Fibroblast of villous mesenchyme (primary cell): ENCODE measurements at regions not wholly inside any gene's neighbourhood (a gene's known extent, or its start where the extent isn't known, plus 50 kb on each side); places are given as distances from the start of the nearest gene placed in this dataset.
"Not testable (repeated sequence)": the region's sequence is repeated elsewhere in the genome, so short reads cannot be mapped to it uniquely, and the experiment has no call there.

Source experiments
- DNase-seq: peaks from one replicate; pipeline ENCODE4 v3.0.0-alpha.2; 2010; ENCODE audit warnings: low read depth
- H3K4me3 ChIP-seq: 2 replicates; pipeline ENCODE4 v1.5.1; 2011; ENCODE audit warnings: low read depth, mild to moderate bottlenecking, low read length
- TF ChIP-seq, protein P1 (sequence below): IDR thresholded peaks from 2 replicates; pipeline ENCODE4 v1.5.1; 2012; ENCODE audit warnings: low read depth, mild to moderate bottlenecking, low read length; ENCODE audit not compliant: insufficient read depth

DNA sequence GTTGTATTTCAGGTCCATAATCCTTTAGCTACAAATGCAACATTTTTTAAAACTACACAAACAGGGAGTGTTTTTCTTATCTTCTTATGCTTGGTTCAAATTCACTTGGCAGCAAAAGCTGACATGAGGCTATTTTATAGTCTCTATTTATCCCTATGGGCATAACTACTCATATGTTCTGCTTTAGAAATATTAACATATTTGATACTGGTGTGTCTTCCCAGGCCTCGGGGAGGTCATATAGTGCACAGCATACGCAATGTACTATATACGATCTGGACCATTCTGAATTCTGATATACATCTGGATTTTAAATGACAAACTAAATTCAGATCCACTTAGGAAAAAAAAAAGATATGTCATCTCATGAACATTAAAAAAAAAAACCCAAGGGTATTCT, 69.2 kb downstream of the TFAP2C start:
- DNase-seq = no peak

GRCh38 chr20:56698749-56699148, 69.6 kb downstream of the TFAP2C start:
- DNase-seq = no peak
- TF ChIP-seq, protein P1, sequence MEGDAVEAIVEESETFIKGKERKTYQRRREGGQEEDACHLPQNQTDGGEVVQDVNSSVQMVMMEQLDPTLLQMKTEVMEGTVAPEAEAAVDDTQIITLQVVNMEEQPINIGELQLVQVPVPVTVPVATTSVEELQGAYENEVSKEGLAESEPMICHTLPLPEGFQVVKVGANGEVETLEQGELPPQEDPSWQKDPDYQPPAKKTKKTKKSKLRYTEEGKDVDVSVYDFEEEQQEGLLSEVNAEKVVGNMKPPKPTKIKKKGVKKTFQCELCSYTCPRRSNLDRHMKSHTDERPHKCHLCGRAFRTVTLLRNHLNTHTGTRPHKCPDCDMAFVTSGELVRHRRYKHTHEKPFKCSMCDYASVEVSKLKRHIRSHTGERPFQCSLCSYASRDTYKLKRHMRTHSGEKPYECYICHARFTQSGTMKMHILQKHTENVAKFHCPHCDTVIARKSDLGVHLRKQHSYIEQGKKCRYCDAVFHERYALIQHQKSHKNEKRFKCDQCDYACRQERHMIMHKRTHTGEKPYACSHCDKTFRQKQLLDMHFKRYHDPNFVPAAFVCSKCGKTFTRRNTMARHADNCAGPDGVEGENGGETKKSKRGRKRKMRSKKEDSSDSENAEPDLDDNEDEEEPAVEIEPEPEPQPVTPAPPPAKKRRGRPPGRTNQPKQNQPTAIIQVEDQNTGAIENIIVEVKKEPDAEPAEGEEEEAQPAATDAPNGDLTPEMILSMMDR = no peak
- no peak overlapping the region for H3K4me3 ChIP-seq

More for the DNA sequence above, 69.2 kb downstream of the TFAP2C start:
- H3K4me3 ChIP-seq = no peak overlapping the region
- TF ChIP-seq, protein P1 = no peak

DNA sequence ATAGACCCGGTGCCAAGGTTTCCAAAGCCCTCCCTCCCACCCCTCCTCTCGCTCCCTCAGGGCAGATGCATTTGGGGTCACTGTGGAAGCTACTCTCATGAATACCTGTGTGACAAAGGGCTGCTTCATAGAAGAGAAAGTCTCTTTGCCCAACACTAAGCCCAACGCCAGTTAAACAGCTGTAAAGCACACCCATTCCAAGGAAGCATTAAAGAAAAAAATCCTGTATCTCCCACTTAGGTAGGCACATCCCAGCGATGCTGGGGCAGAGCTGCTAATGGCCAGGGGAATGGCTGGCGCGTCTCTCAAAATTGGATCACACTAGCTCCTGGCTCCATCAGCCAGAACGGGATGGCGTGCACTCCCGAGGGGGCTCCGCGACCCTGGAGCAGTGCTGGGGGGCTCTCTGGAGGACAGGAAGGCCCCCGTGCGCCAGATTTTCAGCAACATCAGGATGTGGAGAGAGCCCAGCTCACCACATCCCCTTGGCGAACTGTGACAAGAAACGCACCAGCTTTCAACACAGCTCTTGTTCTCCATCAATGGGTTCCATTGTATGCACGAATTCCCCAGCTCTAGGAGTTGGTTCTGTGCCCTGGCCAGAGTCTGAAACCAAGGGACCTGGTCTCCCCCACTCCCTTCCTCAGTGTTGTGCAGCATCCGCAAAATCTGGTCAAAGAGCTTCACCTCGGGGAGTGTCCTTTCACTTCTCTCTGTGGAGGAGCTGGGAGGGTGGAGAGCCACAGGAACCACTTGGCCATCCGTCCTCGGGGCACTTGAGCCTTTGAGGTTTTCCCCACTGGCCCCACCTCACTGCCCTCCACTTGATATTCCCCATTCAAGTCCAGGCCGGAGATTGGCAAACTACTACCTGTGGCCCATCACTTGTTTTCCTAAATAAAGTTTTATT, 74.1 kb downstream of the TFAP2C start:
- DNase-seq = no peak
- no peak overlapping the region for H3K4me3 ChIP-seq
- TF ChIP-seq, protein P1 = no peak

GRCh38 chr20:56706867-56707360, 77.8 kb downstream of the TFAP2C start:
- no peak overlapping the region for H3K4me3 ChIP-seq
- DNase-seq = no peak
- TF ChIP-seq, protein P1 = no peak

DNA sequence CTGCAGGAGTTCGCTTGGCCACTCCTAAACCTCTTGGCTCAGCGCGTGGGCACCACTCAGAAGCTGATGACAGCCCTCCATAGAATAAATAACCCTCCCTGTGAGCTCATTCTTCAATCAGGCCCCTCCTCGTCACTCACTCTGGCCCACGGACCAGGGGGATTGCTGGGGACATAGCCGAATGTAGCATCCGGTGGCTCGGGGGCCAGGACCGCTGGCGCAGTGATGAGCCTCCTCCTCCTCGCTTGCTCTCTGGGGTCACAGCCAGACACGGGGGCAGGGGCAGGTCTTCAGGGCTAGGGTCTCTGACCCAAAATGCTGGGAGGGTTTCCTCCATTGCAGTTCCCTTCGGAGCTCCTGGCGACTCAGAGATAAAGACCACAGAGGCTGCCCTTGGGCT, 79.9 kb downstream of the TFAP2C start:
- TF ChIP-seq, protein P1 = no peak
- DNase-seq = no peak
- no peak overlapping the region for H3K4me3 ChIP-seq

DNA sequence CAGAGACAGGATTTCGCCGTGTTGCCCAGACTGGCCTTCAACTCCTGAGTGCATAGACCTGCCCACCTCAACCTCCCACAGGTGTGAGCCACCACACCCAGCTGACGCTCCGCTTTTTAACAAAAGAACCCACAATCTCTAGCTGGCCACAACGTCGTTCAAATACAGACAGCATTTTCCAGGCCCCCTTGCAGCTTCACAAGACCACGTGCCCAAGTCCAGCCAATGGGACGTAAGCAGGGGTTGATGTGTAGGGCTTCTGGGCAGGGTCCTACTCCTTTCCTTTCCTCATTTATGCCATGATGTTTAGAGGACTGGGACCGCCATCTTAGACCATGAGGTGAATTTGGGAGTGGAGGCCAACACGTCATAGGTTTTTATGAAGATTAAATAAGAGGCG, 81.0 kb downstream of the TFAP2C start:
- TF ChIP-seq, protein P1 = no peak
- DNase-seq = no peak
- H3K4me3 ChIP-seq = no peak overlapping the region

DNA sequence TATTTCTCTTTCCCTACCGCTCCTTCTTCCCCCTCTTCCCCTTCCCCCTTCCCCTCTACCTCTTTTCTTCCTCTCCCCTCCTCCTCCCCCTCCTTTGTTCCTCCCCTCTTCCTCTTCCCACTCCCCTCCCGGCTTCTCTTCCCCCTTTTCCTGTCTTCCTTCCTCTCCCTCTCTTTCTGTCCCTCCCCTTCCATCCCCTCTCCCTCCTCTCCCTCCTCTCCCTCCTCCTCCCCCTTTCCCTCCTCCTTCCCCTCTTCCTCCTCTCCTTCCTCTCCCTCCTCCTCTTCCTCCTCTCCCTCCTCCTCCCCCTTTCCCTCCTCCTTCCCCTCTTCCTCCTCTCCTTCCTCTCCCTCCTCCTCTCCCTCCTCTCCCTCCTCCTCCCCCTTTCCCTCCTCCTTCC, 81.5 kb downstream of the TFAP2C start:
- H3K4me3 ChIP-seq, DNase-seq: not testable (repeated sequence)
